Osteoblast (primary cell): ENCODE measurements at regions not wholly inside any gene's neighbourhood (a gene's known extent, or its start where the extent isn't known, plus 50 kb on each side); places are given as distances from the start of the nearest gene placed in this dataset.

Experiments
- DNase-seq: peaks from one replicate; pipeline ENCODE4 v3.0.0; 2011; ENCODE audit warnings: low spot score, mixed read lengths; ENCODE audit not compliant: insufficient read length; ENCODE audit errors: missing footprints
- H2AFZ ChIP-seq: 2 replicates; pipeline ENCODE4 v1.6.0; 2011; ENCODE audit warnings: mild to moderate bottlenecking, low read length
- H3K27ac ChIP-seq: 2 replicates; pipeline ENCODE4 v1.5.1; 2011; ENCODE audit warnings: mild to moderate bottlenecking, low read depth, low read length, moderate library complexity
- H3K27me3 ChIP-seq: 2 replicates; pipeline ENCODE4 v1.6.0; 2012; ENCODE audit warnings: mild to moderate bottlenecking, control low read depth, inconsistent platforms, low read length, moderate library complexity; ENCODE audit not compliant: insufficient read depth
- H3K36me3 ChIP-seq: 2 replicates; pipeline ENCODE4 v1.5.1; 2011; ENCODE audit warnings: mild to moderate bottlenecking, low read length, control low read depth, moderate library complexity; ENCODE audit not compliant: insufficient read depth
- H3K4me1 ChIP-seq: 2 replicates; pipeline ENCODE4 v1.5.1; 2011; ENCODE audit warnings: mild to moderate bottlenecking, low read length, control low read depth, moderate library complexity; ENCODE audit not compliant: insufficient read depth
- H3K4me2 ChIP-seq: 2 replicates; pipeline ENCODE4 v1.6.0; 2011; ENCODE audit warnings: mild to moderate bottlenecking, low read length; ENCODE audit not compliant: insufficient read depth
- H3K4me3 ChIP-seq: fragments of 200-600 bp; sonication (generic); 3 replicates; pipeline ENCODE4 v1.5.1; 2012; ENCODE audit warnings: mild to moderate bottlenecking, low read length, inconsistent platforms; ENCODE audit not compliant: insufficient read depth
- H3K79me2 ChIP-seq: 2 replicates; pipeline ENCODE4 v1.6.0; 2012; ENCODE audit warnings: mild to moderate bottlenecking, low read length, control low read depth, inconsistent platforms; ENCODE audit not compliant: insufficient read depth
- H3K9me3 ChIP-seq: 2 replicates; pipeline ENCODE4 v1.5.1; 2011; ENCODE audit warnings: low read depth, low read length, control low read depth
- H4K20me1 ChIP-seq: 2 replicates; pipeline ENCODE4 v1.6.0; 2012; ENCODE audit warnings: mild to moderate bottlenecking, low read length, control low read depth; ENCODE audit not compliant: insufficient read depth
- TF ChIP-seq, protein P1 (sequence below): IDR thresholded peaks from 2 replicates; pipeline ENCODE4 v1.5.1; 2011; ENCODE audit warnings: mild to moderate bottlenecking, low read depth, low read length, moderate library complexity; ENCODE audit errors: extremely low read depth

DNA sequence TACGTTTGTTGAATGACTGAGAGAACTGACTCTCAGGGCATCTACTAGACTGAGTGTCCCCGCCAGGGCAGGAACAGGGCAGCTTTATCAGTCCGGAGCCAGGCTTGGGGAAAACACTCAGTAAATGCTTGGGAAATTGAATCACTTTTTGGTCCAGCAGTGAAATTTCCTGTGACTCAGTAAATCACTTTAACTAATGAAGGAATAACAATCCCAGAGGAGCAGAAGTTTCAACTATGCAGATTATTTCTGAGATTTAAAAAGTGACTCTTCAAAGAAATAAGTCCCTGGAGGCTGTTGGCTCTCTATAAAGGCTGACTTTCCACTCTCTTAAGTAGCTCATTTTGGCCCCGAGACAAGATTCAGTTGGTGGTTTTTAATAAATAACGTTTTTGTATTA is 101.8 kb downstream of the FOXL1 start:
- Histone ChIP-seq H3K4me2 (peak overlapping the region; percentile 91), H4K20me1 (no peaks in the 10 kb centered on the region), H3K27ac (peak overlapping the region; percentile 100), H3K36me3 (no peaks in the 10 kb centered on the region), H3K27me3 (no peaks in the 10 kb centered on the region), H3K9me3 (peaks cover 2% of the 10 kb centered on the region), H3K79me2 (no peaks in the 10 kb centered on the region), H3K4me3 (peak overlapping the region; percentile 71), H2AFZ (no peak overlapping the region), H3K4me1 (peaks cover 54% of the 10 kb centered on the region)
- DNase-seq: peak; percentile 93
- TF ChIP-seq, protein P1, sequence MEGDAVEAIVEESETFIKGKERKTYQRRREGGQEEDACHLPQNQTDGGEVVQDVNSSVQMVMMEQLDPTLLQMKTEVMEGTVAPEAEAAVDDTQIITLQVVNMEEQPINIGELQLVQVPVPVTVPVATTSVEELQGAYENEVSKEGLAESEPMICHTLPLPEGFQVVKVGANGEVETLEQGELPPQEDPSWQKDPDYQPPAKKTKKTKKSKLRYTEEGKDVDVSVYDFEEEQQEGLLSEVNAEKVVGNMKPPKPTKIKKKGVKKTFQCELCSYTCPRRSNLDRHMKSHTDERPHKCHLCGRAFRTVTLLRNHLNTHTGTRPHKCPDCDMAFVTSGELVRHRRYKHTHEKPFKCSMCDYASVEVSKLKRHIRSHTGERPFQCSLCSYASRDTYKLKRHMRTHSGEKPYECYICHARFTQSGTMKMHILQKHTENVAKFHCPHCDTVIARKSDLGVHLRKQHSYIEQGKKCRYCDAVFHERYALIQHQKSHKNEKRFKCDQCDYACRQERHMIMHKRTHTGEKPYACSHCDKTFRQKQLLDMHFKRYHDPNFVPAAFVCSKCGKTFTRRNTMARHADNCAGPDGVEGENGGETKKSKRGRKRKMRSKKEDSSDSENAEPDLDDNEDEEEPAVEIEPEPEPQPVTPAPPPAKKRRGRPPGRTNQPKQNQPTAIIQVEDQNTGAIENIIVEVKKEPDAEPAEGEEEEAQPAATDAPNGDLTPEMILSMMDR: no peak

DNA sequence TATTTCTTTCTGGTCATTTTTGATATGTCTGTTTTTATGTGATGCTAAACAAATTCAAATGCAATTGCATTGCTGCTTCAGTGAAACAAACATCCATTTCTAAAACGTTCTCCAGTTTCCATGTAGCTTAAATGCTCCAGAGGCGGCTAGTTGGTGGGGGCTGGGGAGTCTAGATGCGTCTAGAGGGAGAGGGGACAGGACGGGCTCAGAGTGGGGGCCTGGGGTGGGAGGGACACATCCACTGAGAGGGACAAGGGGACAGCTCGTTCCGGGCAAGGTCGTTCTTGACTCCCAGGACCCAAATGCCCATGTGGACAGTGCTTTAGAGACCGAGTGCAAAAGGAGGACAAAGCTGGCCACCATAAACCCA is 102.3 kb downstream of the FOXL1 start:
- Histone ChIP-seq H3K27me3 (no peaks in the 10 kb centered on the region), H3K4me1 (peaks cover 50% of the 10 kb centered on the region), H3K9me3 (peaks cover 2% of the 10 kb centered on the region), H3K4me2 (peak overlapping the region; percentile 91), H3K79me2 (no peaks in the 10 kb centered on the region), H3K36me3 (no peaks in the 10 kb centered on the region), H3K4me3 (peak overlapping the region; percentile 71), H3K27ac (peak overlapping the region; percentile 100), H2AFZ (no peak overlapping the region), H4K20me1 (no peaks in the 10 kb centered on the region)
- DNase-seq: no peak
- TF ChIP-seq, protein P1: no peak

DNA sequence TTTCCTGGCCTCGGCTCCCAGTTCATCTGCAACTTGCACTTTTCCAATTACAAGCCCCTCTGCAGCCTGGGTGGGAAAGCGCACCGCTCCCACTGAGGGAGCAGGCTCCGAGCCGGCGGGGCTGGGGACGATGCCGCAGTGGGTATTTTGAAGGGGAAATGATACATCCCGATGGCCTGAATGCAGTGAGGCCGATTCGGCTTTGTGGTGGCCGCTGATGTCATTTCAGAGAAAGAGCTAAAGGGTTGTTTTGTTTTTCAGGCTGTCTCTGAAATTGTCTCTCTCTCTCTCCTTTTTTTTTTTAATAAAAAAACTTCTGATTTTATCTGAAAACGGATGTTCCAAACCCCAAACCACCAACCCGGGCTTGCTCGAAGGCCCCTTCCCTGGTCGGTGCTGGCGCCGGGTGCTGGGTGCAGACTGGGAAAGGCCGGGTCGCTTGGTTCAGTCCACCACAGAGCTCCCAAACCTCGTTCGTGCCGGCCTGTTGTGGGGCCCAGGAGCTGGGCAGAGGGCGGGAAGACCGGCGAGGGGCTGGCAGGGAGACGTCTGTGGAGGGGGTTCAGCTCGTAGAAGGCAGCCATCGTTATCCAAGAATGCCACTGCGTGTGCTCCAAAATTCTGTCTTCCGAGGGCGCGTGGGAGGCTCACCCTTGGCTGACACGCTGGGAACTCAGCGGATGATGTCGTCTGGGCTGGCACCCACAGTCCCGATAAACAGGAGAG is 102.8 kb downstream of the FOXL1 start:
- Histone ChIP-seq H2AFZ (peak overlapping the region; percentile 24), H4K20me1 (no peaks in the 10 kb centered on the region), H3K4me3 (peak overlapping the region; percentile 71), H3K9me3 (peaks cover 2% of the 10 kb centered on the region), H3K4me1 (peaks cover 44% of the 10 kb centered on the region), H3K79me2 (no peaks in the 10 kb centered on the region), H3K36me3 (no peaks in the 10 kb centered on the region), H3K27me3 (no peaks in the 10 kb centered on the region), H3K4me2 (peak overlapping the region; percentile 91), H3K27ac (peak overlapping the region; percentile 100)
- peak; percentile 87 for DNase-seq
- TF ChIP-seq, protein P1: no peak

DNA sequence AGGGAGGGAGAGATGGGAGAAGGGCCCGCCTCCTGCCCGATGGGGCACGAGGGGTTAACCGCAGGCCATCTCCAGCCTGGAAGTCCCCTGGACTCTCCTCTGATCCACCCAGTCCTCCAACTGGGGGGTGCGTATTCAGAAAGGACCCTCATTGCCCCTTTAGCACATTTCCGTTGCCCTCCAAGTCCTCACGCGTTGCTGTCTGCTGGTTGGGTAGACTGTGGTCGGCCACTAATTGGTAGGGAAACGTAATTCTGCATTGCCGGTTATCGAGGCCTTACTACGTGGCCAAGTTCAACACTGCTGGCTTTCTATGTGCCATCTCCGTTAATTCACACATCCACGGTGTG is 103.4 kb downstream of the FOXL1 start:
- DNase-seq: no peak
- TF ChIP-seq, protein P1: no peak
- Histone ChIP-seq H3K4me3 (peak overlapping the region; percentile 71), H2AFZ (peak overlapping the region; percentile 24), H3K9me3 (peaks cover 2% of the 10 kb centered on the region), H3K79me2 (no peaks in the 10 kb centered on the region), H3K27ac (peak overlapping the region; percentile 100), H3K4me2 (peak overlapping the region; percentile 91), H3K4me1 (peaks cover 39% of the 10 kb centered on the region), H3K36me3 (no peaks in the 10 kb centered on the region), H4K20me1 (no peaks in the 10 kb centered on the region), H3K27me3 (no peaks in the 10 kb centered on the region)
